K562 (cell line): ENCODE measurements at regions not wholly inside any gene's neighbourhood (a gene's known extent, or its start where the extent isn't known, plus 50 kb on each side); places are given as distances from the start of the nearest gene placed in this dataset.

Experiments
- CHD4 ChIP-seq: fragments of 200-600 bp; sonication (generic); IDR thresholded peaks from 3 replicates; pipeline ENCODE4 v1.6.1; 2012; ENCODE audit warnings: low read depth, mild to moderate bottlenecking, mixed read lengths, low read length, inconsistent platforms; ENCODE audit not compliant: insufficient read depth, insufficient replicate concordance, poor library complexity, severe bottlenecking
- EP300 ChIP-seq: IDR thresholded peaks from 2 replicates; pipeline ENCODE4 v1.6.1; 2012; ENCODE audit warnings: low read length, improper control_type of control experiment
- JUND ChIP-seq, 2 experiments: IDR thresholded peaks; 2 replicates in 1 of 2; 3 replicates in 1 of 2; pipeline ENCODE4 v1.6.1; 2011; ENCODE audit warnings: borderline replicate concordance in 2 of 2, low read depth in 2 of 2, low read length in 2 of 2, improper control_type of control experiment in 1 of 2, missing biosample characterization in 1 of 2, missing genetic modification characterization in 1 of 2, missing genetic modification reagents in 1 of 2
- KLF6 ChIP-seq: fragments of 250-450 bp; sonication (Bioruptor Pico); IDR thresholded peaks from 2 replicates; pipeline ENCODE4 v1.4.0; 2020; ENCODE audit warnings: mild to moderate bottlenecking, moderate library complexity, borderline replicate concordance
- PPARD ChIP-seq: fragments of 250-450 bp; sonication (Bioruptor Pico); IDR thresholded peaks from 2 replicates; pipeline ENCODE4 v1.8.0; 2022; ENCODE audit warnings: inconsistent platforms, mild to moderate bottlenecking, moderate library complexity
- RAD51 ChIP-seq: fragments of 450-650 bp; IDR thresholded peaks from 2 replicates; pipeline ENCODE4 v1.7.1; 2016; ENCODE audit warnings: low read depth, mild to moderate bottlenecking, borderline replicate concordance
- SRF ChIP-seq, 2 experiments: fragments of 250-450, 450-650 bp in 1 of 2; sonication (Bioruptor Pico) in 1 of 2; sonication (generic) in 1 of 2; formaldehyde crosslinking; IDR thresholded peaks; 2 replicates each; pipeline versions ENCODE4 v1.5.0 to v1.5.1; 2020 to 2022; ENCODE audit warnings: mild to moderate bottlenecking in 1 of 2, missing genetic modification reagents in 1 of 2
- ZFP36 ChIP-seq: fragments of 150-350 bp; IDR thresholded peaks from 2 replicates; pipeline ENCODE4 v1.6.1; 2018; ENCODE audit warnings: low read length, low read depth; ENCODE audit not compliant: partially characterized antibody
- ZNF143 ChIP-seq: sonication (generic); formaldehyde crosslinking; IDR thresholded peaks from 2 replicates; pipeline ENCODE4 v1.9.0; 2022; ENCODE audit warnings: mild to moderate bottlenecking, missing genetic modification reagents
- TF ChIP-seq, protein P1 (sequence below), 2 experiments: fragments of 450-650 bp; conservative IDR thresholded peaks; 2 replicates each; pipeline ENCODE4 v1.6.1; 2017; ENCODE audit warnings: mild to moderate bottlenecking in 2 of 2, moderate library complexity in 2 of 2
- TF ChIP-seq, protein P2 (sequence below), 3 experiments: IDR thresholded peaks in 2 of 3; conservative IDR thresholded peaks in 1 of 3; 2 replicates each; pipeline ENCODE4 v1.5.1; 2011 to 2012; ENCODE audit warnings: low read length in 3 of 3, mild to moderate bottlenecking in 3 of 3, control low read depth in 2 of 3, improper control_type of control experiment in 1 of 3, inconsistent platforms in 1 of 3, low read depth in 1 of 3, mixed read lengths in 1 of 3, moderate library complexity in 1 of 3; ENCODE audit not compliant: insufficient read depth in 2 of 3
- TF ChIP-seq, protein P3 (sequence below): sonication (generic); formaldehyde crosslinking; IDR thresholded peaks from 2 replicates; pipeline ENCODE4 v1.8.0; 2022; ENCODE audit warnings: missing genetic modification reagents, mild to moderate bottlenecking, moderate library complexity, borderline replicate concordance
- TF ChIP-seq, protein P4 (sequence below): fragments of 450-650 bp; IDR thresholded peaks from one replicate; pipeline ENCODE4 v1.6.1; 2018; ENCODE audit warnings: mild to moderate bottlenecking, moderate library complexity; ENCODE audit not compliant: partially characterized antibody

DNA sequence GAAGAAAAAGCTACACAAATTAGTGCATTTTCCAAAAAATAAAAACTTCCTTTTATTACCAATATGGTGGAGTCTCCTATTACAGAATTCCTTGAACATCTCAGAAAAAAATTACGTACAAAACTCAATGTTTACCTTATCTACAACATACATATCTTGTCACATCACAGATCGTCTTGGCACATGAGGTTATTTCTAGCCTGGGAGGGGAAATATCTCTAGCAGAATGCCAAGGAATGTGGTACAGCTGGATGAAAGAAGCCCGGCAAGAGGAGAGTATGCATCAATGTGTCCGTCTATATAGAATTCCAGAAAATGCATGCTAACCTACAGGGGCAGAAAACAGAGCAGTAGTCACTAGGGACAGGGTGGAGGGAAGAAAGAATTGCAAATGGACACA, 443.8 kb downstream of the ZSWIM6 start:
- TF ChIP-seq, protein P1, sequence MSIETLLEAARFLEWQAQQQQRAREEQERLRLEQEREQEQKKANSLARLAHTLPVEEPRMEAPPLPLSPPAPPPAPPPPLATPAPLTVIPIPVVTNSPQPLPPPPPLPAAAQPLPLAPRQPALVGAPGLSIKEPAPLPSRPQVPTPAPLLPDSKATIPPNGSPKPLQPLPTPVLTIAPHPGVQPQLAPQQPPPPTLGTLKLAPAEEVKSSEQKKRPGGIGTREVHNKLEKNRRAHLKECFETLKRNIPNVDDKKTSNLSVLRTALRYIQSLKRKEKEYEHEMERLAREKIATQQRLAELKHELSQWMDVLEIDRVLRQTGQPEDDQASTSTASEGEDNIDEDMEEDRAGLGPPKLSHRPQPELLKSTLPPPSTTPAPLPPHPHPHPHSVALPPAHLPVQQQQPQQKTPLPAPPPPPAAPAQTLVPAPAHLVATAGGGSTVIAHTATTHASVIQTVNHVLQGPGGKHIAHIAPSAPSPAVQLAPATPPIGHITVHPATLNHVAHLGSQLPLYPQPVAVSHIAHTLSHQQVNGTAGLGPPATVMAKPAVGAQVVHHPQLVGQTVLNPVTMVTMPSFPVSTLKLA (conservative IDR thresholded peaks at IDR 0.05): no peak
- TF ChIP-seq RAD51 (no peak), KLF6 (CRISPR knock-in tag) (no peak), PPARD (CRISPR knock-in tag) (no peak), ZNF143 (CRISPR knock-in tag) (no peak), ZFP36 (no peak), CHD4 (no peak), EP300 (no peak), SRF (CRISPR knock-in tag; IDR thresholded peaks at IDR 0.05) (no peak), JUND (IDR thresholded peaks at IDR 0.05; ENCODE audit: borderline replicate concordance, low read depth, low read length) (no peak), JUND (tag; IDR thresholded peaks at IDR 0.05; ENCODE audit: borderline replicate concordance, low read depth, low read length) (no peak)
- TF ChIP-seq, protein P2, sequence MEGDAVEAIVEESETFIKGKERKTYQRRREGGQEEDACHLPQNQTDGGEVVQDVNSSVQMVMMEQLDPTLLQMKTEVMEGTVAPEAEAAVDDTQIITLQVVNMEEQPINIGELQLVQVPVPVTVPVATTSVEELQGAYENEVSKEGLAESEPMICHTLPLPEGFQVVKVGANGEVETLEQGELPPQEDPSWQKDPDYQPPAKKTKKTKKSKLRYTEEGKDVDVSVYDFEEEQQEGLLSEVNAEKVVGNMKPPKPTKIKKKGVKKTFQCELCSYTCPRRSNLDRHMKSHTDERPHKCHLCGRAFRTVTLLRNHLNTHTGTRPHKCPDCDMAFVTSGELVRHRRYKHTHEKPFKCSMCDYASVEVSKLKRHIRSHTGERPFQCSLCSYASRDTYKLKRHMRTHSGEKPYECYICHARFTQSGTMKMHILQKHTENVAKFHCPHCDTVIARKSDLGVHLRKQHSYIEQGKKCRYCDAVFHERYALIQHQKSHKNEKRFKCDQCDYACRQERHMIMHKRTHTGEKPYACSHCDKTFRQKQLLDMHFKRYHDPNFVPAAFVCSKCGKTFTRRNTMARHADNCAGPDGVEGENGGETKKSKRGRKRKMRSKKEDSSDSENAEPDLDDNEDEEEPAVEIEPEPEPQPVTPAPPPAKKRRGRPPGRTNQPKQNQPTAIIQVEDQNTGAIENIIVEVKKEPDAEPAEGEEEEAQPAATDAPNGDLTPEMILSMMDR (IDR thresholded peaks at IDR 0.05 in 2 of 3, conservative IDR thresholded peaks at IDR 0.05 in 1 of 3; ENCODE audit: insufficient read depth in 2 of 3, low read depth in 1 of 3, low read length in 3 of 3): no peak
- TF ChIP-seq, protein P3, sequence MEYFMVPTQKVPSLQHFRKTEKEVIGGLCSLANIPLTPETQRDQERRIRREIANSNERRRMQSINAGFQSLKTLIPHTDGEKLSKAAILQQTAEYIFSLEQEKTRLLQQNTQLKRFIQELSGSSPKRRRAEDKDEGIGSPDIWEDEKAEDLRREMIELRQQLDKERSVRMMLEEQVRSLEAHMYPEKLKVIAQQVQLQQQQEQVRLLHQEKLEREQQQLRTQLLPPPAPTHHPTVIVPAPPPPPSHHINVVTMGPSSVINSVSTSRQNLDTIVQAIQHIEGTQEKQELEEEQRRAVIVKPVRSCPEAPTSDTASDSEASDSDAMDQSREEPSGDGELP (CRISPR knock-in tag): no peak
- TF ChIP-seq, protein P4, sequence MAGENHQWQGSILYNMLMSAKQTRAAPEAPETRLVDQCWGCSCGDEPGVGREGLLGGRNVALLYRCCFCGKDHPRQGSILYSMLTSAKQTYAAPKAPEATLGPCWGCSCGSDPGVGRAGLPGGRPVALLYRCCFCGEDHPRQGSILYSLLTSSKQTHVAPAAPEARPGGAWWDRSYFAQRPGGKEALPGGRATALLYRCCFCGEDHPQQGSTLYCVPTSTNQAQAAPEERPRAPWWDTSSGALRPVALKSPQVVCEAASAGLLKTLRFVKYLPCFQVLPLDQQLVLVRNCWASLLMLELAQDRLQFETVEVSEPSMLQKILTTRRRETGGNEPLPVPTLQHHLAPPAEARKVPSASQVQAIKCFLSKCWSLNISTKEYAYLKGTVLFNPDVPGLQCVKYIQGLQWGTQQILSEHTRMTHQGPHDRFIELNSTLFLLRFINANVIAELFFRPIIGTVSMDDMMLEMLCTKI: no peak
